ENCODE measurements at regions not wholly inside any gene's neighbourhood (a gene's known extent, or its start where the extent isn't known, plus 50 kb on each side); places are given as distances from the start of the nearest gene placed in this dataset.

- no peak for DNase-seq
These were observed 63.4 kb upstream of the ARAP3 start for GRCh38 chr5:141745390-141745789.

GRCh38 chr5:141743866-141744272 is 61.8 kb upstream of the ARAP3 start:
- DNase-seq, result no peak

- DNase-seq, result peak; percentile 11
These were observed 61.1 kb upstream of the ARAP3 start for GRCh38 chr5:141742866-141743851.

GRCh38 chr5:141742144-141742543 is 60.1 kb upstream of the ARAP3 start:
- no peak for DNase-seq

- no peak for DNase-seq
These were observed 58.9 kb upstream of the ARAP3 start for GRCh38 chr5:141740885-141741284.

GRCh38 chr5:141737535-141737934 is 55.5 kb upstream of the ARAP3 start:
- DNase-seq, result no peak

- no peak for DNase-seq
These were observed 53.8 kb upstream of the ARAP3 start for GRCh38 chr5:141735823-141736222.

GRCh38 chr5:141734501-141735229 is 52.6 kb upstream of the ARAP3 start:
- peak; percentile 57 for DNase-seq

- no peak for DNase-seq
These were observed 51.2 kb upstream of the ARAP3 start for GRCh38 chr5:141733198-141733597.

- no peak for DNase-seq
These were observed 50.4 kb upstream of the ARAP3 start for GRCh38 chr5:141732417-141732816.
